ENCODE measurements at regions not wholly inside any gene's neighbourhood (a gene's known extent, or its start where the extent isn't known, plus 50 kb on each side); places are given as distances from the start of the nearest gene placed in this dataset.

DNA sequence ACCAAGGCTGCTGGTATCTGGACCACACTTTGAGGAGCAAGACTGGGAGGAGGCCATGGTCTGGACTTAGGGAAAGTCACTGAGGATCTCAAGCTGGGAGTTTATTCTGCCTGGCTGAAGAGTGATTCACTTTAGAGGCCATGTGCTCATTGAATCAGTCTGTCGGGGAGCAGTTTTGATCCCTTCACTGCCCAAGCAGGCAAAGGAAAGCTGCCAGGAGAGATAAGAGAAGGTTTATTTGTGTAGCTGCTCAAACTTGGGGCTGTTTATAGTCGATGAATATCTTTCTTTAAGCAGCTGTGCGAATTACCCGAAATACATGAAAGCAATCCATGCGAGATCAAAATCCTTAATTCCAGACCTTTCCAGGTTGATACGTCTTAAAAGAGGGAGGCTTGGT lies 544.4 kb upstream of the EEF2KMT start:
- TF ChIP-seq TCF4 (CRISPR knock-in tag; IDR thresholded peaks at IDR 0.05; ENCODE audit: borderline replicate concordance) (peak; percentile 52; the same call in 1 of the 2 replicates), ARNTL (CRISPR knock-in tag; IDR thresholded peaks at IDR 0.05; ENCODE audit: borderline replicate concordance, low read depth) (no peak)
- ATAC-seq, result no peak

DNA sequence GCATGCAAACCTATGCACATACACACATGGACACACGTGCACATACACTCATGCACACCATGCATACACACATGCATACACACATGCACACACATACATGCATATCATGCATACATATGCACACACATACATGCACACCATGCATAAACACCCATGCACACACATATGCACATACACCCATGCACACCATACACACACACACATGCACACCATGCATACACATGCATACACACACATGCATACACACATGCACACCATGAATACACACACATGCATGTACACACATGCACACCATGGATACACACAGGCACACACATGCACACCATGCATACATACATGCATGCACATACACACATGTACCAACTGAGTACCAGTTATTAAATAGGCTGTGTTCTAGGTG lies 543.3 kb upstream of the EEF2KMT start:
- ATAC-seq, result no peak
- TF ChIP-seq ISL1 (CRISPR knock-in tag; IDR thresholded peaks at IDR 0.05), result no peak
- no peak for TF ChIP-seq POU6F1 (CRISPR knock-in tag; IDR thresholded peaks at IDR 0.05; ENCODE audit: borderline replicate concordance, low read depth)
- no peak for TF ChIP-seq ZFP30 (CRISPR knock-in tag; IDR thresholded peaks at IDR 0.05)
- TF ChIP-seq, protein P1, sequence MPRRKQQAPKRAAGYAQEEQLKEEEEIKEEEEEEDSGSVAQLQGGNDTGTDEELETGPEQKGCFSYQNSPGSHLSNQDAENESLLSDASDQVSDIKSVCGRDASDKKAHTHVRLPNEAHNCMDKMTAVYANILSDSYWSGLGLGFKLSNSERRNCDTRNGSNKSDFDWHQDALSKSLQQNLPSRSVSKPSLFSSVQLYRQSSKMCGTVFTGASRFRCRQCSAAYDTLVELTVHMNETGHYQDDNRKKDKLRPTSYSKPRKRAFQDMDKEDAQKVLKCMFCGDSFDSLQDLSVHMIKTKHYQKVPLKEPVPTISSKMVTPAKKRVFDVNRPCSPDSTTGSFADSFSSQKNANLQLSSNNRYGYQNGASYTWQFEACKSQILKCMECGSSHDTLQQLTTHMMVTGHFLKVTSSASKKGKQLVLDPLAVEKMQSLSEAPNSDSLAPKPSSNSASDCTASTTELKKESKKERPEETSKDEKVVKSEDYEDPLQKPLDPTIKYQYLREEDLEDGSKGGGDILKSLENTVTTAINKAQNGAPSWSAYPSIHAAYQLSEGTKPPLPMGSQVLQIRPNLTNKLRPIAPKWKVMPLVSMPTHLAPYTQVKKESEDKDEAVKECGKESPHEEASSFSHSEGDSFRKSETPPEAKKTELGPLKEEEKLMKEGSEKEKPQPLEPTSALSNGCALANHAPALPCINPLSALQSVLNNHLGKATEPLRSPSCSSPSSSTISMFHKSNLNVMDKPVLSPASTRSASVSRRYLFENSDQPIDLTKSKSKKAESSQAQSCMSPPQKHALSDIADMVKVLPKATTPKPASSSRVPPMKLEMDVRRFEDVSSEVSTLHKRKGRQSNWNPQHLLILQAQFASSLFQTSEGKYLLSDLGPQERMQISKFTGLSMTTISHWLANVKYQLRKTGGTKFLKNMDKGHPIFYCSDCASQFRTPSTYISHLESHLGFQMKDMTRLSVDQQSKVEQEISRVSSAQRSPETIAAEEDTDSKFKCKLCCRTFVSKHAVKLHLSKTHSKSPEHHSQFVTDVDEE (CRISPR knock-in tag; IDR thresholded peaks at IDR 0.05), result no peak
- no peak for TF ChIP-seq ESRRG (CRISPR knock-in tag; IDR thresholded peaks at IDR 0.05)
- TF ChIP-seq OSR1 (CRISPR knock-in tag; IDR thresholded peaks at IDR 0.05), result no peak
- TF ChIP-seq, protein P2, sequence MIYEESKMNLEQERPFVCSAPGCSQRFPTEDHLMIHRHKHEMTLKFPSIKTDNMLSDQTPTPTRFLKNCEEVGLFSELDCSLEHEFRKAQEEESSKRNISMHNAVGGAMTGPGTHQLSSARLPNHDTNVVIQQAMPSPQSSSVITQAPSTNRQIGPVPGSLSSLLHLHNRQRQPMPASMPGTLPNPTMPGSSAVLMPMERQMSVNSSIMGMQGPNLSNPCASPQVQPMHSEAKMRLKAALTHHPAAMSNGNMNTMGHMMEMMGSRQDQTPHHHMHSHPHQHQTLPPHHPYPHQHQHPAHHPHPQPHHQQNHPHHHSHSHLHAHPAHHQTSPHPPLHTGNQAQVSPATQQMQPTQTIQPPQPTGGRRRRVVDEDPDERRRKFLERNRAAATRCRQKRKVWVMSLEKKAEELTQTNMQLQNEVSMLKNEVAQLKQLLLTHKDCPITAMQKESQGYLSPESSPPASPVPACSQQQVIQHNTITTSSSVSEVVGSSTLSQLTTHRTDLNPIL (CRISPR knock-in tag; IDR thresholded peaks at IDR 0.05; ENCODE audit: low read depth), result no peak

- ATAC-seq, result no peak
- TF ChIP-seq POU6F1 (CRISPR knock-in tag; IDR thresholded peaks at IDR 0.05; ENCODE audit: borderline replicate concordance, low read depth), result no peak
- TF ChIP-seq ZC3H10 (CRISPR knock-in tag; IDR thresholded peaks at IDR 0.05), result no peak
- no peak for TF ChIP-seq ARNTL (CRISPR knock-in tag; IDR thresholded peaks at IDR 0.05; ENCODE audit: borderline replicate concordance, low read depth)
- TF ChIP-seq TOX (CRISPR knock-in tag; IDR thresholded peaks at IDR 0.05; ENCODE audit: borderline replicate concordance), result no peak
- no peak for TF ChIP-seq CSDC2 (CRISPR knock-in tag; IDR thresholded peaks at IDR 0.05)
- TF ChIP-seq ISL1 (CRISPR knock-in tag; IDR thresholded peaks at IDR 0.05), result no peak
- TF ChIP-seq PATZ1 (CRISPR knock-in tag; IDR thresholded peaks at IDR 0.05; ENCODE audit: borderline replicate concordance), result no peak
- no peak for TF ChIP-seq GLIS3 (CRISPR knock-in tag; IDR thresholded peaks at IDR 0.05)
- no peak for TF ChIP-seq OSR1 (CRISPR knock-in tag; IDR thresholded peaks at IDR 0.05)
- TF ChIP-seq ZNF70 (CRISPR knock-in tag; IDR thresholded peaks at IDR 0.05), result no peak
- TF ChIP-seq ESRRG (CRISPR knock-in tag; IDR thresholded peaks at IDR 0.05), result no peak
- no peak for TF ChIP-seq ZFP30 (CRISPR knock-in tag; IDR thresholded peaks at IDR 0.05)
- no peak for TF ChIP-seq CSRNP3 (CRISPR knock-in tag; IDR thresholded peaks at IDR 0.05)
- TF ChIP-seq, protein P2 (CRISPR knock-in tag; IDR thresholded peaks at IDR 0.05; ENCODE audit: low read depth), result no peak
Observed at GRCh38 chr16:5639531-5639930, 541.9 kb upstream of the EEF2KMT start.

All from SK-N-SH treated with all-trans-retinoic acid at 6 μM for 48 hours (cell line).